Upper lobe of left lung (tissue), 4 donors: ENCODE measurements at regions not wholly inside any gene's neighbourhood (a gene's known extent, or its start where the extent isn't known, plus 50 kb on each side); places are given as distances from the start of the nearest gene placed in this dataset.

Source experiments
- POLR2A ChIP-seq, 4 donors: fragments of 450-650 bp; IDR thresholded peaks; one replicate each; pipeline ENCODE4 v1.5.1; 2016 to 2017; ENCODE audit warnings: antibody characterized with exemption in 4 of 4, mild to moderate bottlenecking in 2 of 4
- POLR2AphosphoS5 ChIP-seq, 2 donors: sonication (generic); formaldehyde crosslinking; IDR thresholded peaks; one replicate each; pipeline ENCODE4 v1.5.1; 2017; ENCODE audit warnings: antibody characterized with exemption in 2 of 2
- TF ChIP-seq, protein P1 (sequence below), 6 experiments: fragments of 450-650 bp in 4 of 6; fragments of 200-600 bp in 2 of 6; sonication (generic) in 2 of 6; IDR thresholded peaks; one replicate each; pipeline ENCODE4 v1.5.1; 2016 to 2019; ENCODE audit warnings: antibody characterized with exemption in 6 of 6

DNA sequence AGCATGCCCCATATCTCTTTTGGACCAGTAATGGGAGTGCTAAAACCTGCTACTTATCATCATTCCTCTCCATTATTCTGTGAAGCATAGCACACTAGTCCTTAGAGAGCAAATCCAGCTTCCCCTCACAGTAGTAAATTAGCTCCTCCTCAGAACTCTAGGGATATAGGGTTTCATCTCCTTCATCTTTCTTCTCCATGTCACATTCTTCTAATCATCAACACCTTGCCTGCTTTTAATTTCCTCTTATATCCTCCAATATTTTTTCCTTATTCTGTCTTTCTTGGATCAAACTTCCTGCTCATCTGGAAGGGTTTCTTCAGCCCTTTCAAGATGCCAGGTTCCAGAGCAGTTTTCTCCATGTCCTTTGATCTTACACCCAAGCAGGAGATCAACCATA, 321.4 kb upstream of the ACVR2A start:
- TF ChIP-seq, protein P1, sequence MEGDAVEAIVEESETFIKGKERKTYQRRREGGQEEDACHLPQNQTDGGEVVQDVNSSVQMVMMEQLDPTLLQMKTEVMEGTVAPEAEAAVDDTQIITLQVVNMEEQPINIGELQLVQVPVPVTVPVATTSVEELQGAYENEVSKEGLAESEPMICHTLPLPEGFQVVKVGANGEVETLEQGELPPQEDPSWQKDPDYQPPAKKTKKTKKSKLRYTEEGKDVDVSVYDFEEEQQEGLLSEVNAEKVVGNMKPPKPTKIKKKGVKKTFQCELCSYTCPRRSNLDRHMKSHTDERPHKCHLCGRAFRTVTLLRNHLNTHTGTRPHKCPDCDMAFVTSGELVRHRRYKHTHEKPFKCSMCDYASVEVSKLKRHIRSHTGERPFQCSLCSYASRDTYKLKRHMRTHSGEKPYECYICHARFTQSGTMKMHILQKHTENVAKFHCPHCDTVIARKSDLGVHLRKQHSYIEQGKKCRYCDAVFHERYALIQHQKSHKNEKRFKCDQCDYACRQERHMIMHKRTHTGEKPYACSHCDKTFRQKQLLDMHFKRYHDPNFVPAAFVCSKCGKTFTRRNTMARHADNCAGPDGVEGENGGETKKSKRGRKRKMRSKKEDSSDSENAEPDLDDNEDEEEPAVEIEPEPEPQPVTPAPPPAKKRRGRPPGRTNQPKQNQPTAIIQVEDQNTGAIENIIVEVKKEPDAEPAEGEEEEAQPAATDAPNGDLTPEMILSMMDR (IDR thresholded peaks at IDR 0.05) = no peak
- TF ChIP-seq POLR2A (IDR thresholded peaks at IDR 0.05) (no peak), POLR2AphosphoS5 (IDR thresholded peaks at IDR 0.05) (no peak)
